ENCODE measurements at regions not wholly inside any gene's neighbourhood (a gene's known extent, or its start where the extent isn't known, plus 50 kb on each side); places are given as distances from the start of the nearest gene placed in this dataset.
A peak's percentile ranks its signal among the peaks of the same experiment; 100 is the strongest.

GRCh38 chr7:106793015-106793975 lies 71.8 kb upstream of the PIK3CG start:
- no peak for TF ChIP-seq POLR2A (IDR thresholded peaks at IDR 0.05)
- TF ChIP-seq CTCF (IDR thresholded peaks at IDR 0.05): peak; percentile 12 to 69 (median 54)
